ENCODE measurements at regions not wholly inside any gene's neighbourhood (a gene's known extent, or its start where the extent isn't known, plus 50 kb on each side); places are given as distances from the start of the nearest gene placed in this dataset.

- in situ Hi-C loops (cut with MboI; ENCODE audit: low pct_ligation_motif_present in 1 of 4, low pct_unique_long_range_greater_than_20kb in 1 of 4, low sequenced_read_pairs in 3 of 4), result no loop called here
- TF ChIP-seq CTCF (IDR thresholded peaks at IDR 0.05) (no peak), EP300 (IDR thresholded peaks at IDR 0.05; ENCODE audit: low read depth) (no peak), POLR2AphosphoS5 (IDR thresholded peaks at IDR 0.05) (no peak), POLR2A (IDR thresholded peaks at IDR 0.05) (no peak)
- H3K4me1 ChIP-seq, result no peaks in the 10 kb centered on the region
- no peaks in the 10 kb centered on the region for H3K9me3 ChIP-seq
- no peak overlapping the region for H3K4me3 ChIP-seq
- H3K36me3 ChIP-seq, result no peaks in the 10 kb centered on the region
- no peak overlapping the region for H3K27ac ChIP-seq
- H3K27me3 ChIP-seq, result no peaks in the 10 kb centered on the region
- intact Hi-C loops (cut with DNase I; ENCODE audit: low total_unique reads), result no loop called here
- no peak for DNase-seq
Measured at GRCh38 chrY:7771771-7772170, 860.2 kb upstream of the AMELY start.

GRCh38 chrY:7769790-7770375, 858.3 kb upstream of the AMELY start:
- Histone ChIP-seq H3K36me3 (no peaks in the 10 kb centered on the region), H3K27ac (no peak overlapping the region), H3K9me3 (no peaks in the 10 kb centered on the region), H3K4me3 (no peak overlapping the region), H3K4me1 (no peaks in the 10 kb centered on the region), H3K27me3 (no peaks in the 10 kb centered on the region)
- no peak for DNase-seq
- intact Hi-C loops (cut with DNase I; ENCODE audit: low total_unique reads), result no loop called here
- TF ChIP-seq POLR2A (IDR thresholded peaks at IDR 0.05) (no peak), POLR2AphosphoS5 (IDR thresholded peaks at IDR 0.05) (no peak), EP300 (IDR thresholded peaks at IDR 0.05; ENCODE audit: low read depth) (no peak), CTCF (IDR thresholded peaks at IDR 0.05) (no peak)
- no CpG with 5 or more reads among the region's 1 CpG for WGBS, 2 donors (ENCODE audit: low coverage in 1 of 2)
- in situ Hi-C loops (cut with MboI; ENCODE audit: low pct_ligation_motif_present in 1 of 4, low pct_unique_long_range_greater_than_20kb in 1 of 4, low sequenced_read_pairs in 3 of 4), result no loop called here

- intact Hi-C loops (cut with DNase I; ENCODE audit: low total_unique reads) (no loop called here), in situ Hi-C loops (cut with MboI; ENCODE audit: low pct_ligation_motif_present in 1 of 4, low pct_unique_long_range_greater_than_20kb in 1 of 4, low sequenced_read_pairs in 3 of 4) (no loop called here)
- Histone ChIP-seq H3K4me3 (no peak overlapping the region), H3K9me3 (no peaks in the 10 kb centered on the region), H3K27me3 (no peaks in the 10 kb centered on the region), H3K36me3 (no peaks in the 10 kb centered on the region), H3K4me1 (no peaks in the 10 kb centered on the region), H3K27ac (no peak overlapping the region)
- WGBS, 2 donors (ENCODE audit: low coverage in 1 of 2), result no CpG with 5 or more reads among the region's 1 CpG
- TF ChIP-seq POLR2AphosphoS5 (IDR thresholded peaks at IDR 0.05) (no peak), EP300 (IDR thresholded peaks at IDR 0.05; ENCODE audit: low read depth) (no peak), POLR2A (IDR thresholded peaks at IDR 0.05) (no peak), CTCF (IDR thresholded peaks at IDR 0.05) (no peak)
- no peak for DNase-seq
Measured at GRCh38 chrY:7768901-7769300, 857.3 kb upstream of the AMELY start.

- TF ChIP-seq POLR2AphosphoS5 (IDR thresholded peaks at IDR 0.05), result no peak
- TF ChIP-seq POLR2A (IDR thresholded peaks at IDR 0.05), result no peak
- no peak overlapping the region for H3K4me3 ChIP-seq
- H3K9me3 ChIP-seq, result no peaks in the 10 kb centered on the region
- H3K36me3 ChIP-seq, result no peaks in the 10 kb centered on the region
- WGBS, 2 donors (ENCODE audit: low coverage in 1 of 2), result no CpG with 5 or more reads among the region's 2 CpGs
- intact Hi-C loops (cut with DNase I; ENCODE audit: low total_unique reads), result no loop called here
- no peaks in the 10 kb centered on the region for H3K27me3 ChIP-seq
- no peak overlapping the region for H3K27ac ChIP-seq
- no peak for DNase-seq
- in situ Hi-C loops (cut with MboI; ENCODE audit: low pct_ligation_motif_present in 1 of 4, low pct_unique_long_range_greater_than_20kb in 1 of 4, low sequenced_read_pairs in 3 of 4), result no loop called here
- H3K4me1 ChIP-seq, result no peaks in the 10 kb centered on the region
Measured at GRCh38 chrY:7753711-7754110, 842.2 kb upstream of the AMELY start.

GRCh38 chrY:7746781-7747180, 835.2 kb upstream of the AMELY start:
- no CpG with 5 or more reads among the region's 4 CpGs for WGBS, 2 donors (ENCODE audit: low coverage in 1 of 2)
- H3K9me3 ChIP-seq, result no peaks in the 10 kb centered on the region
- H3K27ac ChIP-seq, result no peak overlapping the region
- no peak for TF ChIP-seq EP300 (IDR thresholded peaks at IDR 0.05; ENCODE audit: low read depth)
- TF ChIP-seq POLR2A (IDR thresholded peaks at IDR 0.05), result no peak
- no peak for TF ChIP-seq CTCF (IDR thresholded peaks at IDR 0.05)
- no peak for TF ChIP-seq POLR2AphosphoS5 (IDR thresholded peaks at IDR 0.05)
- H3K36me3 ChIP-seq, result no peaks in the 10 kb centered on the region
- intact Hi-C loops (cut with DNase I; ENCODE audit: low total_unique reads), result no loop called here
- in situ Hi-C loops (cut with MboI; ENCODE audit: low pct_ligation_motif_present in 1 of 4, low pct_unique_long_range_greater_than_20kb in 1 of 4, low sequenced_read_pairs in 3 of 4), result no loop called here
- no peak for DNase-seq
- no peaks in the 10 kb centered on the region for H3K4me1 ChIP-seq
- no peak overlapping the region for H3K4me3 ChIP-seq
- H3K27me3 ChIP-seq, result no peaks in the 10 kb centered on the region

All from transverse colon (tissue), 4 donors.